A549 (cell line): ENCODE measurements at regions not wholly inside any gene's neighbourhood (a gene's known extent, or its start where the extent isn't known, plus 50 kb on each side); places are given as distances from the start of the nearest gene placed in this dataset.

Experiments used
- CTCF ChIP-seq: fragments of >200 bp; sonication (Bioruptor Twin); formaldehyde crosslinking; IDR thresholded peaks from 3 replicates; pipeline ENCODE4 v1.5.1; 2016
- HDAC2 ChIP-seq: fragments of 200-600 bp; sonication (generic); IDR thresholded peaks from 2 replicates; pipeline ENCODE4 v1.6.1; 2016
- POLR2A ChIP-seq: IDR thresholded peaks from 2 replicates; pipeline ENCODE4 v1.6.1; 2012; ENCODE audit warnings: mild to moderate bottlenecking, low read length
- SMC3 ChIP-seq: fragments of >200 bp; sonication (Bioruptor Twin); formaldehyde crosslinking; IDR thresholded peaks from 3 replicates; pipeline ENCODE4 v1.6.1; 2018; ENCODE audit warnings: inconsistent platforms
- USF2 ChIP-seq: fragments of 450-650 bp; IDR thresholded peaks from 2 replicates; pipeline ENCODE4 v1.6.1; 2014; ENCODE audit warnings: antibody characterized with exemption

- TF ChIP-seq CTCF (no peak), SMC3 (no peak), HDAC2 (no peak), POLR2A (no peak), USF2 (no peak)
These were observed 1148.6 kb upstream of the PRR20A start for GRCh38 chr13:55992145-55992544.
